H1 (cell line): ENCODE measurements at regions not wholly inside any gene's neighbourhood (a gene's known extent, or its start where the extent isn't known, plus 50 kb on each side); places are given as distances from the start of the nearest gene placed in this dataset.

ENCODE experiments used
- CTCF ChIA-PET: fragments of 300-600 bp; sonication (Branson Sonifier 250); formaldehyde crosslinking; loops from one replicate; lab custom pipeline; 2021; ENCODE audit not compliant: partially characterized antibody; lab: Charles Lee
- POLR2A ChIA-PET: fragments of 300-600 bp; sonication (Branson Sonifier 250); formaldehyde crosslinking; loops from one replicate; lab custom pipeline; 2021; ENCODE audit warnings: inconsistent platforms; ENCODE audit not compliant: partially characterized antibody; lab: Charles Lee
- DNase-seq, 2 experiments: peaks; one replicate each; pipeline versions ENCODE4 v3.0.0 to v3.0.0-alpha.2; 2010 to 2022; ENCODE audit warnings: low spot score in 2 of 2, low read depth in 1 of 2, mixed read lengths in 1 of 2
- FAIRE-seq: peaks from 2 replicates; lab custom pipeline; 2011; peaks lifted over from hg19 to GRCh38; lab: Jason Lieb, UNC
- H2AFZ ChIP-seq: 2 replicates; pipeline ENCODE4 v1.8.1; 2012; ENCODE audit warnings: low read length, inconsistent platforms
- H2AK5ac ChIP-seq: 2 replicates; pipeline ENCODE4 v1.6.1; 2013; ENCODE audit warnings: low read depth, low read length
- H2BK120ac ChIP-seq: replicated peaks from 2 replicates; pipeline ENCODE3; 2013; ENCODE audit warnings: low read depth, low read length, inconsistent platforms
- H2BK12ac ChIP-seq: 2 replicates; pipeline ENCODE4 v1.6.1; 2013; ENCODE audit warnings: low read depth, low read length
- H2BK15ac ChIP-seq: 2 replicates; pipeline ENCODE4 v1.6.1; 2013; ENCODE audit warnings: low read length
- H2BK20ac ChIP-seq: 2 replicates; pipeline ENCODE4 v1.6.1; 2013; ENCODE audit warnings: low read length
- H2BK5ac ChIP-seq: 2 replicates; pipeline ENCODE4 v1.6.1; 2013; ENCODE audit warnings: low read depth, low read length
- H3K14ac ChIP-seq: 2 replicates; pipeline ENCODE4 v1.6.1; 2013; ENCODE audit warnings: inconsistent platforms; ENCODE audit not compliant: insufficient read length
- H3K18ac ChIP-seq: 2 replicates; pipeline ENCODE4 v1.6.1; 2013; ENCODE audit warnings: low read length; ENCODE audit errors: extremely low read depth
- H3K23ac ChIP-seq: 2 replicates; pipeline ENCODE4 v1.6.1; 2013; ENCODE audit warnings: inconsistent platforms; ENCODE audit not compliant: insufficient read length
- H3K23me2 ChIP-seq: 2 replicates; pipeline ENCODE4 v1.6.1; 2013; ENCODE audit warnings: low read depth, low read length
- H3K27ac ChIP-seq: 2 replicates; pipeline ENCODE4 v1.6.1; 2011; ENCODE audit warnings: low read depth, low read length, inconsistent platforms
- H3K27me3 ChIP-seq, 4 experiments: replicated peaks in 1 of 4; 1 replicate in 1 of 4; 2 replicates in 3 of 4; pipeline versions ENCODE4 v1.6.1 to v1.8.1; 2011 to 2013; ENCODE audit warnings: low read length in 3 of 4, mild to moderate bottlenecking in 3 of 4, inconsistent platforms in 2 of 4, mixed read lengths in 2 of 4, moderate library complexity in 1 of 4; ENCODE audit not compliant: control insufficient read depth in 3 of 4, insufficient read depth in 3 of 4; ENCODE audit errors: extremely low read depth in 1 of 4
- H3K36me3 ChIP-seq, 4 experiments: 2 replicates each; pipeline versions ENCODE4 v1.6.1 to v1.8.1; 2011 to 2013; ENCODE audit warnings: mild to moderate bottlenecking in 4 of 4, low read length in 3 of 4, moderate library complexity in 2 of 4, control low read depth in 1 of 4, inconsistent platforms in 1 of 4; ENCODE audit not compliant: insufficient read depth in 4 of 4, control insufficient read depth in 2 of 4
- H3K4ac ChIP-seq: replicated peaks from 2 replicates; pipeline ENCODE3; 2013; ENCODE audit warnings: low read length, low read depth, mixed read lengths, inconsistent platforms; ENCODE audit not compliant: insufficient read length
- H3K4me1 ChIP-seq, 4 experiments: replicated peaks in 1 of 4; 1 replicate in 1 of 4; 2 replicates in 3 of 4; pipeline versions ENCODE4 v1.6.1 to v1.8.1; 2011 to 2013; ENCODE audit warnings: low read length in 3 of 4, inconsistent platforms in 2 of 4, mixed read lengths in 1 of 4; ENCODE audit not compliant: insufficient read depth in 4 of 4, control insufficient read depth in 3 of 4
- H3K4me2 ChIP-seq, 2 experiments: 2 replicates each; pipeline versions ENCODE4 v1.6.1 to v1.8.1; 2011 to 2013; ENCODE audit warnings: low read depth in 2 of 2, low read length in 2 of 2, control low read depth in 1 of 2, inconsistent platforms in 1 of 2, mild to moderate bottlenecking in 1 of 2; ENCODE audit not compliant: insufficient read depth in 1 of 2
- H3K4me3 ChIP-seq, 4 experiments: fragments of 200-600, 300-600 bp in 1 of 4; sonication (generic), shearing (Covaris generic), sonication (Bioruptor Twin) in 1 of 4; 2 replicates each; pipeline versions ENCODE4 v1.5.1 to v1.8.1; 2011 to 2016; ENCODE audit warnings: low read length in 4 of 4, low read depth in 3 of 4, control low read depth in 2 of 4, inconsistent platforms in 2 of 4, mild to moderate bottlenecking in 2 of 4, mixed read lengths in 1 of 4, moderate library complexity in 1 of 4; ENCODE audit not compliant: insufficient read depth in 2 of 4; ENCODE audit errors: extremely low read depth in 1 of 4
- H3K56ac ChIP-seq: replicated peaks from 2 replicates; pipeline ENCODE3; 2013; ENCODE audit warnings: low read depth, mild to moderate bottlenecking, mixed read lengths, low read length, inconsistent platforms; ENCODE audit not compliant: insufficient read length
- H3K79me1 ChIP-seq: 2 replicates; pipeline ENCODE4 v1.6.1; 2013; ENCODE audit warnings: low read depth, low read length, control low read depth
- H3K79me2 ChIP-seq, 2 experiments: 2 replicates each; pipeline versions ENCODE4 v1.6.1 to v1.8.1; 2012 to 2013; ENCODE audit warnings: low read length in 2 of 2, mild to moderate bottlenecking in 2 of 2, inconsistent platforms in 1 of 2; ENCODE audit not compliant: insufficient read depth in 2 of 2, control insufficient read depth in 1 of 2
- H3K9ac ChIP-seq, 4 experiments: replicated peaks in 1 of 4; 1 replicate in 1 of 4; 2 replicates in 3 of 4; pipeline versions ENCODE4 v1.6.1 to v1.8.1; 2011 to 2013; ENCODE audit warnings: low read depth in 3 of 4, low read length in 3 of 4, control low read depth in 2 of 4, mild to moderate bottlenecking in 2 of 4, moderate library complexity in 2 of 4, inconsistent platforms in 1 of 4; ENCODE audit errors: extremely low read depth in 1 of 4
- H3K9me3 ChIP-seq, 2 experiments: 2 replicates each; pipeline versions ENCODE4 v1.6.1 to v1.8.1; 2012 to 2013; ENCODE audit warnings: mild to moderate bottlenecking in 2 of 2, moderate library complexity in 2 of 2, control low read depth in 1 of 2, inconsistent platforms in 1 of 2, low read depth in 1 of 2, low read length in 1 of 2, mixed read lengths in 1 of 2; ENCODE audit not compliant: insufficient read depth in 2 of 2
- H4K20me1 ChIP-seq, 2 experiments: replicated peaks in 1 of 2; 2 replicates each; pipeline versions ENCODE3 to v1.8.1; 2011 to 2013; ENCODE audit warnings: inconsistent platforms in 2 of 2, low read length in 2 of 2, mild to moderate bottlenecking in 1 of 2; ENCODE audit not compliant: insufficient read depth in 2 of 2, control insufficient read depth in 1 of 2
- H4K5ac ChIP-seq: 2 replicates; pipeline ENCODE4 v1.6.1; 2013; ENCODE audit warnings: low read length, low read depth, mixed read lengths, inconsistent platforms; ENCODE audit not compliant: insufficient read length
- H4K8ac ChIP-seq: 2 replicates; pipeline ENCODE4 v1.8.0; 2013; ENCODE audit warnings: mild to moderate bottlenecking, moderate library complexity, low read length, inconsistent platforms; ENCODE audit not compliant: insufficient read depth; ENCODE audit errors: extremely low read depth
- H4K91ac ChIP-seq: replicated peaks from 2 replicates; pipeline ENCODE3; 2013; ENCODE audit warnings: low read length, mixed read lengths, inconsistent platforms; ENCODE audit not compliant: insufficient read length
- BRCA1 ChIP-seq: IDR thresholded peaks from 2 replicates; pipeline ENCODE4 v1.6.1; 2012; ENCODE audit warnings: low read depth, low read length, improper control_type of control experiment
- GABPA ChIP-seq: IDR thresholded peaks from 2 replicates; pipeline ENCODE4 v1.6.1; 2011; ENCODE audit warnings: mild to moderate bottlenecking, low read length, moderate library complexity, borderline replicate concordance; ENCODE audit not compliant: insufficient read depth
- SP4 ChIP-seq: IDR thresholded peaks from 2 replicates; pipeline ENCODE4 v1.6.1; 2012; ENCODE audit warnings: low read length, inconsistent platforms
- WGBS, 2 experiments: shearing (Covaris generic) in 1 of 2; methylation state at CpG; one replicate each; pipeline versions ENCODE4 v1.1.6 to v1.1.7; 2013 to 2015; ENCODE audit warnings: low lambda C conversion rate in 2 of 2, mixed read lengths in 2 of 2, inconsistent platforms in 1 of 2, low coverage in 1 of 2, missing lambda C conversion rate in 1 of 2; ENCODE audit not compliant: insufficient replicate concordance in 2 of 2, insufficient coverage in 1 of 2, insufficient read length in 1 of 2; ENCODE audit errors: extremely low coverage in 1 of 2, missing lambda C conversion rate in 1 of 2; 5-methylcytosine and 5-hydroxymethylcytosine counted together

DNA sequence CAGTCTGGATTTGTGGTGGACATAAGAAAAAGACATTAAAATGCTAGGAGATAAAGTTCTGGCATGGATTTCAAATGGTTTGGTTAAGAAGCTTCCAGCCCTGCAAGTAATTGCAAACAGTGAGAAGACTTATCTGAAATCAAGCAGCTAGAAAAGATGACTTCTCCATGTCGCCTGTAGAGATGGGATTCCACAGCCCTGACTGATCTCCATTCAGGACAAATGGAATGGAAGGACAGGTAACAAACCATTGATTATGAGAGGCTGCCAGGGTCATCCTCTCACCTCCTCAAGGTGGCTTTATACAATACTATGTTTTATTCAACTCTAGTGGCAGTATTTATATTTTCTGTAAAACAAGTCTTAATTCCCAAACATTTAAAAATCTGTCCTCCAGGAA lies 237.9 kb downstream of the HLX start:
- no peak overlapping the region for H3K23ac ChIP-seq
- no peak overlapping the region for H2BK20ac ChIP-seq
- no peaks in the 10 kb centered on the region for H3K4me1 ChIP-seq
- H3K4me2 ChIP-seq = no peak overlapping the region
- H3K27ac ChIP-seq = no peak overlapping the region
- FAIRE-seq (no peak), DNase-seq (no peak)
- no peaks in the 10 kb centered on the region; a peak in 1 of 4 replicates for H3K9me3 ChIP-seq
- H3K9ac ChIP-seq = no peak overlapping the region
- no peak overlapping the region for H2BK120ac ChIP-seq
- CTCF ChIA-PET = no interaction called here
- no peak overlapping the region for H3K14ac ChIP-seq
- POLR2A ChIA-PET = no interaction called here
- no peak overlapping the region for H4K8ac ChIP-seq
- no peak overlapping the region for H4K91ac ChIP-seq
- 92% methylated on average over 1 of the region's 1 CpG; no CpG with 5 or more reads in 1 of the 2 experiments for WGBS, 2 experiments
- H2BK12ac ChIP-seq = no peak overlapping the region
- no peak overlapping the region for H2BK5ac ChIP-seq
- H3K36me3 ChIP-seq = no peaks in the 10 kb centered on the region
- no peak overlapping the region for H3K4me3 ChIP-seq
- no peak overlapping the region for H2BK15ac ChIP-seq
- H3K27me3 ChIP-seq = no peaks in the 10 kb centered on the region
- H3K79me1 ChIP-seq = no peaks in the 10 kb centered on the region
- no peak overlapping the region for H2AFZ ChIP-seq
- no peak overlapping the region for H4K5ac ChIP-seq
- TF ChIP-seq SP4 (no peak), GABPA (no peak), BRCA1 (no peak)
- no peak overlapping the region for H3K56ac ChIP-seq
- no peak overlapping the region for H2AK5ac ChIP-seq
- H3K18ac ChIP-seq = no peak overlapping the region
- H3K79me2 ChIP-seq = no peaks in the 10 kb centered on the region
- no peaks in the 10 kb centered on the region for H3K23me2 ChIP-seq
- no peaks in the 10 kb centered on the region for H4K20me1 ChIP-seq
- H3K4ac ChIP-seq = no peak overlapping the region
